A673 (cell line): ENCODE measurements at regions not wholly inside any gene's neighbourhood (a gene's known extent, or its start where the extent isn't known, plus 50 kb on each side); places are given as distances from the start of the nearest gene placed in this dataset.

Source experiments
- BruUV-seq: library from RNA; stranded (reverse); fragments of 400-500 nt; replicated peaks from 2 replicates; lab custom pipeline; 2021; lab: Mats Ljungman, UMichigan
- CTCF ChIA-PET: fragments of 300-600 bp; sonication (Branson Sonifier 250); formaldehyde crosslinking; loops from one replicate; lab custom pipeline; 2022; ENCODE audit warnings: antibody characterized with exemption; lab: Charles Lee
- POLR2A ChIA-PET: fragments of 300-600 bp; sonication (Branson Sonifier 250); formaldehyde crosslinking; loops from one replicate; lab custom pipeline; 2022; ENCODE audit warnings: antibody characterized with exemption; ENCODE audit not compliant: low non-redundant PET; lab: Charles Lee
- DNase-seq: peaks from one replicate; pipeline ENCODE4 v3.0.0-alpha.2; 2015; ENCODE audit warnings: low spot score
- H3K27ac ChIP-seq: fragments of 200-600 bp; sonication (generic); 2 replicates; pipeline ENCODE4 v1.5.1; 2016; ENCODE audit warnings: mixed run types, low read depth, mild to moderate bottlenecking, mixed read lengths, antibody characterized with exemption, low read length; ENCODE audit not compliant: poor library complexity, severe bottlenecking
- H3K27me3 ChIP-seq: fragments of 200-600 bp; sonication (generic); replicated peaks from 2 replicates; pipeline ENCODE4 v1.6.1; 2017; ENCODE audit warnings: mixed run types, low read depth, mild to moderate bottlenecking, mixed read lengths, antibody characterized with exemption, low read length; ENCODE audit not compliant: insufficient read depth, poor library complexity
- H3K36me3 ChIP-seq: fragments of 200-600 bp; sonication (generic); 2 replicates; pipeline ENCODE4 v1.6.1; 2016; ENCODE audit warnings: mixed run types, mild to moderate bottlenecking, mixed read lengths, antibody characterized with exemption, low read length; ENCODE audit not compliant: insufficient read depth, poor library complexity, severe bottlenecking
- H3K4me1 ChIP-seq: fragments of 200-600 bp; sonication (generic); 2 replicates; pipeline ENCODE4 v1.6.1; 2017; ENCODE audit warnings: mixed run types, mild to moderate bottlenecking, mixed read lengths, antibody characterized with exemption, low read length; ENCODE audit not compliant: insufficient read depth, poor library complexity, severe bottlenecking
- H3K4me3 ChIP-seq: fragments of 200-600 bp; sonication (generic); 2 replicates; pipeline ENCODE4 v1.5.1; 2016; ENCODE audit warnings: low read depth, mixed run types, mild to moderate bottlenecking, mixed read lengths, low read length; ENCODE audit not compliant: poor library complexity, severe bottlenecking
- H3K9me3 ChIP-seq: fragments of 200-600 bp; sonication (generic); 2 replicates; pipeline ENCODE4 v1.6.1; 2016; ENCODE audit warnings: mixed run types, low read depth, mild to moderate bottlenecking, mixed read lengths, antibody characterized with exemption, low read length; ENCODE audit not compliant: poor library complexity, severe bottlenecking
- EZH2 ChIP-seq: fragments of 200-600 bp; sonication (generic); IDR thresholded peaks from 2 replicates; pipeline ENCODE4 v1.6.1; 2017; ENCODE audit warnings: borderline replicate concordance, low read depth, mild to moderate bottlenecking, mixed read lengths, antibody characterized with exemption, low read length; ENCODE audit not compliant: poor library complexity, severe bottlenecking
- intact Hi-C: fragments of 100-400 bp; cut with micrococcal nuclease; formaldehyde crosslinking; loops from one replicate; pipeline ENCODE4 v1.10.0; 2022; ENCODE audit not compliant: unreplicated experiment
- TF ChIP-seq, protein P1 (sequence below): fragments of 300-800, 200-600 bp; sonication (generic); conservative IDR thresholded peaks from 2 replicates; pipeline ENCODE4 v1.5.1; 2017; ENCODE audit warnings: low read depth, mild to moderate bottlenecking, antibody characterized with exemption, low read length, moderate library complexity, mixed read lengths

- POLR2A ChIA-PET, result no interaction called here
- H3K9me3 ChIP-seq, result no peaks in the 10 kb centered on the region
- no peak overlapping the region for H3K27ac ChIP-seq
- intact Hi-C loops, result no loop called here
- DNase-seq, result no peak
- H3K4me1 ChIP-seq, result no peaks in the 10 kb centered on the region
- H3K4me3 ChIP-seq, result no peak overlapping the region
- BruUV-seq, result no TSS peak
- H3K36me3 ChIP-seq, result no peaks in the 10 kb centered on the region
- TF ChIP-seq EZH2, result no peak
- TF ChIP-seq, protein P1, sequence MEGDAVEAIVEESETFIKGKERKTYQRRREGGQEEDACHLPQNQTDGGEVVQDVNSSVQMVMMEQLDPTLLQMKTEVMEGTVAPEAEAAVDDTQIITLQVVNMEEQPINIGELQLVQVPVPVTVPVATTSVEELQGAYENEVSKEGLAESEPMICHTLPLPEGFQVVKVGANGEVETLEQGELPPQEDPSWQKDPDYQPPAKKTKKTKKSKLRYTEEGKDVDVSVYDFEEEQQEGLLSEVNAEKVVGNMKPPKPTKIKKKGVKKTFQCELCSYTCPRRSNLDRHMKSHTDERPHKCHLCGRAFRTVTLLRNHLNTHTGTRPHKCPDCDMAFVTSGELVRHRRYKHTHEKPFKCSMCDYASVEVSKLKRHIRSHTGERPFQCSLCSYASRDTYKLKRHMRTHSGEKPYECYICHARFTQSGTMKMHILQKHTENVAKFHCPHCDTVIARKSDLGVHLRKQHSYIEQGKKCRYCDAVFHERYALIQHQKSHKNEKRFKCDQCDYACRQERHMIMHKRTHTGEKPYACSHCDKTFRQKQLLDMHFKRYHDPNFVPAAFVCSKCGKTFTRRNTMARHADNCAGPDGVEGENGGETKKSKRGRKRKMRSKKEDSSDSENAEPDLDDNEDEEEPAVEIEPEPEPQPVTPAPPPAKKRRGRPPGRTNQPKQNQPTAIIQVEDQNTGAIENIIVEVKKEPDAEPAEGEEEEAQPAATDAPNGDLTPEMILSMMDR, result no peak
- no peaks in the 10 kb centered on the region for H3K27me3 ChIP-seq
- CTCF ChIA-PET, result no interaction called here
Measured at GRCh38 chr21:35971824-35972223, 88.5 kb downstream of the SETD4 start.

- H3K4me3 ChIP-seq, result no peak overlapping the region
- ChIA-PET POLR2A (no interaction called here), CTCF (no interaction called here)
- no peak for DNase-seq
- no TSS peak for BruUV-seq
- intact Hi-C loops, result no loop called here
- no peak for TF ChIP-seq EZH2
- TF ChIP-seq, protein P1, result no peak
- no peaks in the 10 kb centered on the region for H3K36me3 ChIP-seq
- no peaks in the 10 kb centered on the region for H3K9me3 ChIP-seq
- H3K27me3 ChIP-seq, result no peaks in the 10 kb centered on the region
- H3K4me1 ChIP-seq, result no peaks in the 10 kb centered on the region
- no peak overlapping the region for H3K27ac ChIP-seq
Measured at GRCh38 chr21:35969281-35969680, 91.0 kb downstream of the SETD4 start.

- Histone ChIP-seq H3K4me3 (no peak overlapping the region), H3K9me3 (no peaks in the 10 kb centered on the region), H3K4me1 (no peaks in the 10 kb centered on the region), H3K36me3 (no peaks in the 10 kb centered on the region), H3K27me3 (no peaks in the 10 kb centered on the region), H3K27ac (no peak overlapping the region)
- DNase-seq, result no peak
- BruUV-seq, result no TSS peak
- POLR2A ChIA-PET, result no interaction called here
- no peak for TF ChIP-seq EZH2
- TF ChIP-seq, protein P1, result no peak
- intact Hi-C loops, result no loop called here
- CTCF ChIA-PET, result no interaction called here
Measured at GRCh38 chr21:35968564-35968963, 91.8 kb downstream of the SETD4 start.
